ENCODE measurements at regions not wholly inside any gene's neighbourhood (a gene's known extent, or its start where the extent isn't known, plus 50 kb on each side); places are given as distances from the start of the nearest gene placed in this dataset.
"Not testable (repeated sequence)": the region's sequence is repeated elsewhere in the genome, so short reads cannot be mapped to it uniquely, and the experiment has no call there.

DNA sequence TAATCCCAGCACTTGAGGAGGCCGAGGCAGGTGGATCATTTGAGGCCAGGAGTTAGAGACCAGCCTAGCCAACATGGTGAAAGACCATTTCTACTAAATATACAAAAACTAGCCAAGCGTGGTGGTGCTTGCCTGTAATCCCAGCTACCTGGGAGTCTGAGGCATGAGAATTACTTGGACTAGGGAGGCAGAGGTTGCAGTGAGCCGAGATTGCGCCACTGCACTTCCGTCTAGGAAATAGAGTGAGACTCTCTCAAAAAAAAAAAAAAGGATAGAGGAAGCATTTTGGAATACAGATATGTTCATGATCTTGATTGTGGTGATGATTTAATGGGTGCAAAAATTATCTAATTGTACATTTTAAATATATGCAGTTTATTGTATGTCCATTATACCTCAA, 67.8 kb upstream of the GBE1 start:
- not testable (repeated sequence) for H3K4me3 ChIP-seq (ENCODE audit: low read depth, low read length); DNase-seq (ENCODE audit: low read depth)

GRCh38 chr3:81823882-81824395, 62.5 kb upstream of the GBE1 start:
- H3K4me3 ChIP-seq (ENCODE audit: low read depth, low read length) = no peak overlapping the region
- no peak for DNase-seq (ENCODE audit: low read depth)

- no peak overlapping the region for H3K4me3 ChIP-seq (ENCODE audit: low read depth, low read length)
Measured at GRCh38 chr3:81823086-81823485, 61.6 kb upstream of the GBE1 start.

DNA sequence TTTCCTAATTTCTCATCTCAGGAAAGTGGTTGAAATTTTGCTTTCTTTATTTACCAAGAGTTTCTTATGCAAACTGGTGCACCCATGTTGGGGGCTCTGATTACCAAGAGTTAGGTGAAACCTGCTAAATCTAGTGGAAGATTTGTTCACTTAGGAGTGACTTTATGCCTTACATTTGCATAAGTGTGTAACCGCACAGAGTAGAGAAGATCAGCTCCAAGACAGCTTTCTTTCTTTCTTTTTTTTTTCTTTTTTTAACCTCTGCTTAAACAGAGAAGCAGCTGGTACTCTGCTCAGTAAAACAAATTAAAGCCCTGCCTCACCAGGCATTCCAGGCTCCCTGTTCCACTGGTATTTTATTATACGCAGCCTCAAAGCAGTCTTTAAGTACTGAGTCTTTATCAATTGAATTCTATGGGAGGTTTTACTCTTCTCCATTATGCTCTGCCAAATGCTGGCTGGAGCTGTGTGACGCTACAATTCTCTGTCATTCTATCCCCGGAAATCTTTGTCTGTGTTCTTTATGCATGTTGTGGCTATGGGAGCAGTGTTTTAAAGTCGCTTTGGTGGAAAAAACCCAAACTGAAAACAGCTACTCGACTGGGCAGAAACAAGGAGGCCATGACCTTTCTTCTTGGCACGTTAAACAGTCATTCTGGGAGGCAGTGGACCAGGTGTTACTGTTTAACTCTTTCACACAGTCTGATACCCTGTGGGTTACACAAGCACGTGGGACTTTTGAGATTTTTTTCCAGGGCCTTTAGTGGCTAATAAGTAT, 55.2 kb upstream of the GBE1 start:
- peak; percentile 17 for DNase-seq (ENCODE audit: low read depth)
- H3K4me3 ChIP-seq (ENCODE audit: low read depth, low read length) = no peak overlapping the region

More at GRCh38 chr3:81823086-81823485, 61.6 kb upstream of the GBE1 start:
- DNase-seq (ENCODE audit: low read depth) = no peak

GRCh38 chr3:81812098-81812497, 50.7 kb upstream of the GBE1 start:
- not testable (repeated sequence) for H3K4me3 ChIP-seq (ENCODE audit: low read depth, low read length); DNase-seq (ENCODE audit: low read depth)

Data from skeletal muscle cell (primary cell).